Psoas muscle (tissue), 7 donors: ENCODE measurements at regions not wholly inside any gene's neighbourhood (a gene's known extent, or its start where the extent isn't known, plus 50 kb on each side); places are given as distances from the start of the nearest gene placed in this dataset.

Source experiments
- ATAC-seq, 4 donors: fragments of 200-7000 bp; cut with Tn5 transposase; one replicate each; pipeline ENCODE4 v1.9.1; 2020; ENCODE audit warnings: moderate library complexity in 3 of 4, mild to moderate bottlenecking in 2 of 4
- DNase-seq, 2 donors: peaks; one replicate each; pipeline ENCODE4 v3.0.0-alpha.2; 2020
- H3K27ac ChIP-seq: fragments of 200-600 bp; one replicate; pipeline ENCODE4 v1.8.0; 2022
- H3K27me3 ChIP-seq, 3 donors: fragments of 200-600 bp in 1 of 3; one replicate each; pipeline versions ENCODE4 v1.6.1 to v1.8.0; 2013 to 2022; ENCODE audit warnings: low read length in 2 of 3, mild to moderate bottlenecking in 2 of 3, moderate library complexity in 1 of 3; ENCODE audit not compliant: insufficient read depth in 3 of 3
- H3K36me3 ChIP-seq, 2 donors: fragments of 200-600 bp in 1 of 2; one replicate each; pipeline versions ENCODE4 v1.6.1 to v1.8.0; 2013 to 2022; ENCODE audit warnings: low read depth in 1 of 2, mild to moderate bottlenecking in 1 of 2, moderate library complexity in 1 of 2; ENCODE audit not compliant: insufficient read depth in 1 of 2
- H3K4me1 ChIP-seq: fragments of 200-600 bp; one replicate; pipeline ENCODE4 v1.8.0; 2022
- H3K4me3 ChIP-seq: fragments of 200-600 bp; one replicate; pipeline ENCODE4 v1.8.0; 2022; ENCODE audit warnings: mild to moderate bottlenecking
- H3K9me3 ChIP-seq: fragments of 200-600 bp; one replicate; pipeline ENCODE4 v1.8.0; 2022
- CTCF ChIP-seq: fragments of 200-600 bp; IDR thresholded peaks from one replicate; pipeline ENCODE4 v1.8.0; 2022; ENCODE audit warnings: antibody characterized with exemption
- WGBS, 3 donors: extraction: QIAGEN DNeasy Blood & Tissue Kit; methylation state at CpG; one replicate each; pipeline versions ENCODE4 v1.1.6 to v1.1.7; 2013; 5-methylcytosine and 5-hydroxymethylcytosine counted together
- intact Hi-C, 2 donors: fragments of 100-400 bp; cut with DNase I; formaldehyde crosslinking; loops; one replicate each; pipeline versions ENCODE4 v1.11.0 to v1.14.2; 2022
- donor health status: healthy with polysubstance abuse.
- donor health status: DM: no; HTN: no; CAD: no; lungs with moderate emphysema.
- donor health status: Bipolar disorder and iron deficiency.
- donor health status: healthy.
- donor health status: DM: yes; HTN: yes; CAD: no.
- donor health status: DM: no; HTN: no; CAD: no.
- donor health status: DM: yes; HTN: yes; CAD: no.

DNA sequence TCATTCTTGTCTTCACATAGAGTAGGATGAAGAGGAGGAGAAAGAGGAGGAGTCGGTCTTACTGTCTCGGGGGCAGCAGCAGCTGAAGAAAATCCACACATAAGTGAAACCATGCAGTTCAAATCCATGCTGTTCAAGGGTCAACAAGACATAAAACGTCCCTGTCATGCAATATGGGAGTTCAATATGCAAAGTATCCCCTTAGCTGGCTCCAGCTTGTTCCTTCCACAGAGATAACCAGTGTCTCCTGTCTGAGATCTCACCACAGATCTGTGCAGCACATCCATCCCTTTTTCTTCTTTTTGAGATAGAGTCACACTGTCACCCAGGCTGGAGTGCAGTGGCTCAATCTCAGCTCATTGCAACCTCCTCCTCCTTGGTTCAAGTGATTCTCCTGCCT is 357.5 kb downstream of the GALC start:
- intact Hi-C loops, result no loop called here
- no peaks in the 10 kb centered on the region for H3K9me3 ChIP-seq
- no peak overlapping the region for H3K27ac ChIP-seq
- 32 to 34% (median 32%) methylated on average over 3 of the region's 3 CpGs for WGBS, 3 donors
- no peaks in the 10 kb centered on the region for H3K27me3 ChIP-seq
- no peak for TF ChIP-seq CTCF
- ATAC-seq (no peak), DNase-seq (no peak)
- H3K36me3 ChIP-seq, result no peaks in the 10 kb centered on the region
- H3K4me3 ChIP-seq, result no peak overlapping the region
- H3K4me1 ChIP-seq, result no peaks in the 10 kb centered on the region

- intact Hi-C loops, result no loop called here
- 91 to 97% (median 95%) methylated on average over 4 of the region's 4 CpGs for WGBS, 3 donors
- H3K27ac ChIP-seq, result no peak overlapping the region
- no peak for ATAC-seq
- H3K9me3 ChIP-seq, result no peaks in the 10 kb centered on the region
- TF ChIP-seq CTCF, result no peak
- no peak for DNase-seq
- H3K4me1 ChIP-seq, result no peaks in the 10 kb centered on the region
- H3K36me3 ChIP-seq, result no peaks in the 10 kb centered on the region
- H3K4me3 ChIP-seq, result no peak overlapping the region
- no peaks in the 10 kb centered on the region for H3K27me3 ChIP-seq
Observed at GRCh38 chr14:87632796-87633195, 360.2 kb downstream of the GALC start.

- Histone ChIP-seq H3K4me1 (no peaks in the 10 kb centered on the region), H3K36me3 (no peaks in the 10 kb centered on the region), H3K4me3 (no peak overlapping the region), H3K27me3 (no peaks in the 10 kb centered on the region), H3K27ac (no peak overlapping the region), H3K9me3 (no peaks in the 10 kb centered on the region)
- ATAC-seq, result no peak
- TF ChIP-seq CTCF, result no peak
- 5 to 13% (median 8%) methylated on average over 4 of the region's 4 CpGs for WGBS, 3 donors
- intact Hi-C loops, result no loop called here
- DNase-seq, result no peak
Observed at GRCh38 chr14:87630846-87631245, 362.1 kb downstream of the GALC start.

GRCh38 chr14:87629788-87630187 is 363.2 kb downstream of the GALC start:
- Histone ChIP-seq H3K27ac (no peak overlapping the region), H3K9me3 (no peaks in the 10 kb centered on the region), H3K4me1 (no peaks in the 10 kb centered on the region), H3K27me3 (no peaks in the 10 kb centered on the region), H3K4me3 (no peak overlapping the region), H3K36me3 (no peaks in the 10 kb centered on the region)
- no peak for TF ChIP-seq CTCF
- WGBS, 3 donors, result 66 to 71% (median 67%) methylated on average over 3 of the region's 3 CpGs
- intact Hi-C loops, result no loop called here
- DNase-seq, result no peak
- no peak for ATAC-seq

DNA sequence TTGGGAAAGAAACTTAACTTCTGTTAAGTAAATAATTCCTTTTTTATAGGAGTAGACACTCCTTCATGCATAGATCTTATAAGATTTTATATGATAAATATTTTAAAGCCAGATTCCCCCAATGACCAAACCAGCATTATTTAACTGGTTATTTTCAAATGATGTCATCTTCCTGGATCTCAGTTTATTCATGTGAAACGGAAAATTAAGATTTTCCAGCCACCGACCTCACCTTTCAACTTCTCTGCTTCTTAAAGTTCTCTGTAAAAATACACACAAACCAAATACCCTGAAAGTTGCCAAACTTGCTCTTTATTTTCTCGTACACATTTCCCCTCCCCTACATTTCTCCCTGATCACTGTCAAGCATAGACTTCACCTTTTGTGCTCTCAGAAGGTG is 364.2 kb downstream of the GALC start:
- H3K4me1 ChIP-seq, result no peaks in the 10 kb centered on the region
- TF ChIP-seq CTCF, result no peak
- no peak overlapping the region for H3K27ac ChIP-seq
- no peaks in the 10 kb centered on the region for H3K9me3 ChIP-seq
- no peaks in the 10 kb centered on the region for H3K36me3 ChIP-seq
- DNase-seq (no peak), ATAC-seq (no peak)
- WGBS, 3 donors, result 29 to 44% (median 38%) methylated on average over 3 of the region's 3 CpGs
- H3K27me3 ChIP-seq, result no peaks in the 10 kb centered on the region
- no peak overlapping the region for H3K4me3 ChIP-seq
- intact Hi-C loops, result no loop called here
